ENCODE measurements at regions not wholly inside any gene's neighbourhood (a gene's known extent, or its start where the extent isn't known, plus 50 kb on each side); places are given as distances from the start of the nearest gene placed in this dataset.

- H3K4me3 ChIP-seq (ENCODE audit: low read depth, low read length), result no peak overlapping the region
- no peak for TF ChIP-seq CTCF (conservative IDR thresholded peaks at IDR 0.05; ENCODE audit: low read depth, low read length)
- DNase-seq (ENCODE audit: low read depth), result no peak
Observed at GRCh38 chr22:22071455-22071854, 88.9 kb upstream of the TOP3B start.

GRCh38 chr22:22070371-22070824 lies 87.8 kb upstream of the TOP3B start:
- no peak for TF ChIP-seq CTCF (conservative IDR thresholded peaks at IDR 0.05; ENCODE audit: low read depth, low read length)

GRCh38 chr22:22069450-22070370 lies 87.1 kb upstream of the TOP3B start:
- TF ChIP-seq CTCF (conservative IDR thresholded peaks at IDR 0.05; ENCODE audit: low read depth, low read length), result peak; percentile 4
- no peak for DNase-seq (ENCODE audit: low read depth)
- H3K4me3 ChIP-seq (ENCODE audit: low read depth, low read length), result no peak overlapping the region

More at GRCh38 chr22:22070371-22070824, 87.8 kb upstream of the TOP3B start:
- DNase-seq (ENCODE audit: low read depth), result peak; percentile 31
- no peak overlapping the region for H3K4me3 ChIP-seq (ENCODE audit: low read depth, low read length)

GRCh38 chr22:22068657-22069056 lies 86.1 kb upstream of the TOP3B start:
- DNase-seq (ENCODE audit: low read depth), result no peak
- no peak overlapping the region for H3K4me3 ChIP-seq (ENCODE audit: low read depth, low read length)
- no peak for TF ChIP-seq CTCF (conservative IDR thresholded peaks at IDR 0.05; ENCODE audit: low read depth, low read length)

GRCh38 chr22:22068025-22068424 lies 85.4 kb upstream of the TOP3B start:
- no peak for DNase-seq (ENCODE audit: low read depth)
- TF ChIP-seq CTCF (conservative IDR thresholded peaks at IDR 0.05; ENCODE audit: low read depth, low read length), result no peak

GRCh38 chr22:22067192-22067591 lies 84.6 kb upstream of the TOP3B start:
- TF ChIP-seq CTCF (conservative IDR thresholded peaks at IDR 0.05; ENCODE audit: low read depth, low read length), result no peak
- DNase-seq (ENCODE audit: low read depth), result no peak

More at GRCh38 chr22:22068025-22068424, 85.4 kb upstream of the TOP3B start:
- H3K4me3 ChIP-seq (ENCODE audit: low read depth, low read length), result no peak overlapping the region

GRCh38 chr22:22064580-22064979 lies 82.0 kb upstream of the TOP3B start:
- no peak overlapping the region for H3K4me3 ChIP-seq (ENCODE audit: low read depth, low read length)
- DNase-seq (ENCODE audit: low read depth), result no peak
- no peak for TF ChIP-seq CTCF (conservative IDR thresholded peaks at IDR 0.05; ENCODE audit: low read depth, low read length)

More at GRCh38 chr22:22067192-22067591, 84.6 kb upstream of the TOP3B start:
- no peak overlapping the region for H3K4me3 ChIP-seq (ENCODE audit: low read depth, low read length)

Measured in choroid plexus epithelial cell (primary cell).